Osteocyte (in vitro differentiated cells): ENCODE measurements at regions not wholly inside any gene's neighbourhood (a gene's known extent, or its start where the extent isn't known, plus 50 kb on each side); places are given as distances from the start of the nearest gene placed in this dataset.

ENCODE experiments used
- DNase-seq: peaks from one replicate; pipeline ENCODE4 v3.0.0; 2021; ENCODE audit warnings: mixed read lengths; ENCODE audit not compliant: unreplicated experiment; ENCODE audit errors: extremely low spot score
- H3K27ac Mint-ChIP-seq: one replicate; pipeline ENCODE4 v1.8.0; 2021; ENCODE audit warnings: mild to moderate bottlenecking, mixed read lengths; ENCODE audit not compliant: unreplicated experiment
- H3K27me3 Mint-ChIP-seq: one replicate; pipeline ENCODE4 v1.8.0; 2021; ENCODE audit warnings: mixed read lengths; ENCODE audit not compliant: unreplicated experiment
- H3K36me3 Mint-ChIP-seq: one replicate; pipeline ENCODE4 v1.8.0; 2021; ENCODE audit warnings: mixed read lengths; ENCODE audit not compliant: unreplicated experiment
- H3K4me1 Mint-ChIP-seq: one replicate; pipeline ENCODE4 v1.8.0; 2021; ENCODE audit warnings: mixed read lengths; ENCODE audit not compliant: unreplicated experiment
- H3K4me3 Mint-ChIP-seq: one replicate; pipeline ENCODE4 v1.8.0; 2021; ENCODE audit warnings: mild to moderate bottlenecking, moderate library complexity, mixed read lengths; ENCODE audit not compliant: unreplicated experiment
- H3K9me3 Mint-ChIP-seq: one replicate; pipeline ENCODE4 v1.8.0; 2021; ENCODE audit warnings: mixed read lengths; ENCODE audit not compliant: unreplicated experiment
- TF ChIP-seq, protein P1 (sequence below): fragments of 200-600 bp; sonication (generic); IDR thresholded peaks from 2 replicates; pipeline ENCODE4 v1.5.0; 2021; ENCODE audit warnings: antibody characterized with exemption, mild to moderate bottlenecking, moderate library complexity

DNA sequence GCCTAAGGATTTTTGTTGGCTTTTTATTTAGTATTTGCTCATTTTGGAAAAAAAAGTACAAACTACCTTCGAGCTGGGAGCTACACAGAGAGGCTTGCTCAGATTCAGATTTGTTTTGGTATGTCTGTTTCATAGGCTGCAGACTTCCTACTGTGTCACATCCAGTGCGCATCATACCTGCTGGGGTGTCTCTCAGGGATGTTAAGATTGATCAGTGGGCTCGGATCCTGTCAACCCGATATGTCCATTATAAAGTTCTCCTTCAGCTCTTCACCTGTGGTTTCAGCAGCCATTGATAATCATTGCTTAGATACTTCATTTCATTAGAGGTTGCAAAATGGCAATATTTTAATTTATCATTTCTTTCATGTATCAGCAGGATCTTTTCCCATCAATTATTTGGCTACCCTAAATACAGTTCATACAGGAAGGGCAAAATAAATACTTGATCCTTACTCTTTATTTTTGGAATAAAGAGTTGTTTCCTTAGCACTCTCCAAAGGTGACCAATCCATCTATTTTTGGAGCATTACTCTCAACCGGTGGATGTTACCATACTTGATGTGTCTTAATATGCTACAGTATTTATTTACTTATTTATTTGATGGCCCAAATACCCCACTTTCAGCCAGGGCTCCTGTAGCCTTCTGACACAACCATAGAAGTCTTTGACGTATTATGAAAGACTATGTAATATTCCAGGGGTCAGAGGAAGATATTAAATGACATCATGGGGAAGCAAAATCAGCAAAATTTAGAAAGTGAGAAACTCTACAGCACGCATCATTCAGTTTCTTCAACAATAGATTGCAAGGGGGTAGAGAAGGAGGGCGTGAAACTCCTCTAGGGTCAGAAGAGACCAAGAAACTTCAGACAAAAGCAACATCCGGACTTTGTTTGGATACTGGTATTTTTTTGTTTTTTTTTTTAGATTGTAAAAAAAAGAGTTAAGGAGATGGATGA lies 55.3 kb upstream of the HNRNPU start:
- H3K4me1 Mint-ChIP-seq = peaks cover 11% of the 10 kb centered on the region
- H3K4me3 Mint-ChIP-seq = peak overlapping the region; percentile 78
- no peaks in the 10 kb centered on the region for H3K36me3 Mint-ChIP-seq
- TF ChIP-seq, protein P1, sequence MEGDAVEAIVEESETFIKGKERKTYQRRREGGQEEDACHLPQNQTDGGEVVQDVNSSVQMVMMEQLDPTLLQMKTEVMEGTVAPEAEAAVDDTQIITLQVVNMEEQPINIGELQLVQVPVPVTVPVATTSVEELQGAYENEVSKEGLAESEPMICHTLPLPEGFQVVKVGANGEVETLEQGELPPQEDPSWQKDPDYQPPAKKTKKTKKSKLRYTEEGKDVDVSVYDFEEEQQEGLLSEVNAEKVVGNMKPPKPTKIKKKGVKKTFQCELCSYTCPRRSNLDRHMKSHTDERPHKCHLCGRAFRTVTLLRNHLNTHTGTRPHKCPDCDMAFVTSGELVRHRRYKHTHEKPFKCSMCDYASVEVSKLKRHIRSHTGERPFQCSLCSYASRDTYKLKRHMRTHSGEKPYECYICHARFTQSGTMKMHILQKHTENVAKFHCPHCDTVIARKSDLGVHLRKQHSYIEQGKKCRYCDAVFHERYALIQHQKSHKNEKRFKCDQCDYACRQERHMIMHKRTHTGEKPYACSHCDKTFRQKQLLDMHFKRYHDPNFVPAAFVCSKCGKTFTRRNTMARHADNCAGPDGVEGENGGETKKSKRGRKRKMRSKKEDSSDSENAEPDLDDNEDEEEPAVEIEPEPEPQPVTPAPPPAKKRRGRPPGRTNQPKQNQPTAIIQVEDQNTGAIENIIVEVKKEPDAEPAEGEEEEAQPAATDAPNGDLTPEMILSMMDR = no peak
- H3K27ac Mint-ChIP-seq = no peak overlapping the region
- no peaks in the 10 kb centered on the region for H3K9me3 Mint-ChIP-seq
- H3K27me3 Mint-ChIP-seq = no peaks in the 10 kb centered on the region
- DNase-seq = no peak

DNA sequence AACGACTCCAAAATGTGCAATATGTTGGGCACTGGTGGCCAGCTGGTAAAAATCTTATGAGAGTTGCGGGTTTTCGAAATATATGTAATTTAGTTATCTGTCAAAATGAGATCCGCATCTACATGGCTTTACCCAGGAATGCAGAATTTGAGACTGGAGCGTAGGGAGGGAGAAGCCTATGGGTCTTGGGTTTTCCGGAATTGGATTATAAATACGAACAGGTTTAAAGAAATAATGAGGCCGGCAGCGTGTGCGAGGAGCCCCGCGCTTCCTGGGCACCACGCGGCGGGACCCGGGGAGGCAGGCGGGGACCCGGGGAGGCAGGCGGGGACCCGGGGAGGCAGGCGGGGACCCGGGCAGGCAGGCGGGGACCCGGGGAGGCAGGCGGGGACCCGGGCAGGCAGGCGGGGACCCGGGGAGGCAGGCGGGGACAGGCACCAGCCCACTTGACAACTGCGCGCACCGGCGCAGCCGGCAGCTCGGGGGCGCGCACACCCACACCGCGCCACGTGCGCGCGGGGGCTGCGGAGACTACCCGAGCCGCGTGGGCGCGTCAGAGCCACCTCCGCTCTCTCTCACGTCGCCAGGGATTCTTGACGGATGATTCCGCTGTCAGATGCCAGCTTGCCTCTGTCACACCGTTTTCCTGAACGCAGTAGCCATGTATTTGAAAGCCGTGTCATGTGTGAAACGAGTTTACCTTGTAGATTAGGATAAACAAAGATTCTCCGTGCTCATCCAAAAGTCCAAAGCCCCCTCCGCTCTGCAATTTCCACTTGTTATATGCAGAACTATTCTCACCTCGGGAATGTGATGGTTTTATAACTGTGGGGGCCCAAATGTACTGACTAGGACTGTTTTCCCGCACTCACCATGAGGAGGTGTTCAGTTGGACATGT lies 54.3 kb upstream of the HNRNPU start:
- H3K27me3 Mint-ChIP-seq = no peaks in the 10 kb centered on the region
- TF ChIP-seq, protein P1 = peak; percentile 8
- no peaks in the 10 kb centered on the region for H3K9me3 Mint-ChIP-seq
- H3K27ac Mint-ChIP-seq = no peak overlapping the region
- DNase-seq = no peak
- no peaks in the 10 kb centered on the region for H3K36me3 Mint-ChIP-seq
- peaks cover 11% of the 10 kb centered on the region for H3K4me1 Mint-ChIP-seq
- H3K4me3 Mint-ChIP-seq = peak overlapping the region; percentile 84

DNA sequence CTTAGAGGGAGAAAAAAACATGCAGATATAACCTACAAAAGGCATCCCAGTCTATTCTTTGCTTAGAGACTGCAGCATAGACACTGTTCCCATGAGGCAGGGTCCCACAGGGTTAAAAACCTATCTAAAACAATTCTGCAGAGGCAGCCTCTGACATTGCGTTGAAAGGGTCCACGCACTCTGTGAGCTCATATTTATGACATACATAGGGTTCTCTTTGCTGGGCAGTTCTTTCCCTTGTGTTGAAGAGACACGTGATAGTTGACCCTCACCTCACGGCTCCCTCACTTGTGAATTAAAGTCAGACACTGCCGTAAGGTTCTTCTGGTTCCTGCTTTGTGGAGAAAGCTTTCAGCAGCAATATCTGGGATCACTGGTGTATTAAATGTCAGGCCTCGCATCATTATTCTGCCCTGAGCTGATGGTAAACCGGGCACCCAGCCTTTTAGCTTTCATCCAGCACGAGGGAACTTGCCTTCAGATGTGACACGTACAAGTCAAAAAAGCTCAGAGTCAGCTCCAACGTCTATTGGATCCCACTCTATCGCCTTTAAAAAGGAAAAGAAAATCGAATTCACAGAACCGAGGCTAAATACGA lies 52.8 kb upstream of the HNRNPU start:
- peak overlapping the region; percentile 26 for H3K4me3 Mint-ChIP-seq
- no peak for DNase-seq
- TF ChIP-seq, protein P1 = no peak
- no peak overlapping the region for H3K27ac Mint-ChIP-seq
- H3K36me3 Mint-ChIP-seq = no peaks in the 10 kb centered on the region
- H3K27me3 Mint-ChIP-seq = no peaks in the 10 kb centered on the region
- H3K4me1 Mint-ChIP-seq = peaks cover 11% of the 10 kb centered on the region
- no peaks in the 10 kb centered on the region for H3K9me3 Mint-ChIP-seq

DNA sequence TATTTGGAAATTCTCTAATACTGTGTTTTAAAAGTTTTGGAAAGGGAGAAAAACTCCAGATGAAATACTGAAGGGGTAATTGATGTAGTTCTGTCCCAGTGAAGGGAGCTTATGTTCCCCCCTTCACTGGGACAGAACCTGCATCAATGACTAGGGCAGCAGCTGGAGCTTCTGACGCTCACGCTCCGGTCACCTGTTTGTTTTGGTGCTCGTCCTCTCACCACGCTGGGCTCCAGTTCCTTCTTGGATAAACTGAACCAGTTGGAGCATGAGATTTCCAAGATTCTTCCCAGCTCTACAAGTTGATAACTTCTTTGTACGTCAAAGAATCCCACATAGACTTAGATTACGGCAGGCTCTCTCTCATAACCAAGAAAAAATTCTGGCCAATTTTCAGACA lies 51.4 kb upstream of the HNRNPU start:
- no peaks in the 10 kb centered on the region for H3K36me3 Mint-ChIP-seq
- no peak for DNase-seq
- TF ChIP-seq, protein P1 = no peak
- no peak overlapping the region for H3K27ac Mint-ChIP-seq
- no peak overlapping the region for H3K4me3 Mint-ChIP-seq
- H3K27me3 Mint-ChIP-seq = no peaks in the 10 kb centered on the region
- H3K9me3 Mint-ChIP-seq = no peaks in the 10 kb centered on the region
- H3K4me1 Mint-ChIP-seq = peaks cover 11% of the 10 kb centered on the region
